Retinal pigment epithelial cell (primary cell): ENCODE measurements at regions not wholly inside any gene's neighbourhood (a gene's known extent, or its start where the extent isn't known, plus 50 kb on each side); places are given as distances from the start of the nearest gene placed in this dataset.

ENCODE experiments used
- DNase-seq: peaks from one replicate; pipeline ENCODE4 v3.0.0-alpha.2; 2010; ENCODE audit warnings: low read depth
- H3K4me3 ChIP-seq: 2 replicates; pipeline ENCODE4 v1.5.1; 2011; ENCODE audit warnings: mild to moderate bottlenecking, low read length, control low read depth, moderate library complexity
- TF ChIP-seq, protein P1 (sequence below): conservative IDR thresholded peaks from 2 replicates; pipeline ENCODE4 v1.5.1; 2011; ENCODE audit warnings: low read depth, low read length, control low read depth, inconsistent platforms

GRCh38 chr16:86069736-86070298 lies 170.9 kb downstream of the IRF8 start:
- H3K4me3 ChIP-seq, result no peak overlapping the region
- TF ChIP-seq, protein P1, sequence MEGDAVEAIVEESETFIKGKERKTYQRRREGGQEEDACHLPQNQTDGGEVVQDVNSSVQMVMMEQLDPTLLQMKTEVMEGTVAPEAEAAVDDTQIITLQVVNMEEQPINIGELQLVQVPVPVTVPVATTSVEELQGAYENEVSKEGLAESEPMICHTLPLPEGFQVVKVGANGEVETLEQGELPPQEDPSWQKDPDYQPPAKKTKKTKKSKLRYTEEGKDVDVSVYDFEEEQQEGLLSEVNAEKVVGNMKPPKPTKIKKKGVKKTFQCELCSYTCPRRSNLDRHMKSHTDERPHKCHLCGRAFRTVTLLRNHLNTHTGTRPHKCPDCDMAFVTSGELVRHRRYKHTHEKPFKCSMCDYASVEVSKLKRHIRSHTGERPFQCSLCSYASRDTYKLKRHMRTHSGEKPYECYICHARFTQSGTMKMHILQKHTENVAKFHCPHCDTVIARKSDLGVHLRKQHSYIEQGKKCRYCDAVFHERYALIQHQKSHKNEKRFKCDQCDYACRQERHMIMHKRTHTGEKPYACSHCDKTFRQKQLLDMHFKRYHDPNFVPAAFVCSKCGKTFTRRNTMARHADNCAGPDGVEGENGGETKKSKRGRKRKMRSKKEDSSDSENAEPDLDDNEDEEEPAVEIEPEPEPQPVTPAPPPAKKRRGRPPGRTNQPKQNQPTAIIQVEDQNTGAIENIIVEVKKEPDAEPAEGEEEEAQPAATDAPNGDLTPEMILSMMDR, result no peak
- no peak for DNase-seq

- H3K4me3 ChIP-seq, result no peak overlapping the region
- TF ChIP-seq, protein P1, result no peak
- DNase-seq, result no peak
Measured at GRCh38 chr16:86070484-86070883, 171.5 kb downstream of the IRF8 start.

DNA sequence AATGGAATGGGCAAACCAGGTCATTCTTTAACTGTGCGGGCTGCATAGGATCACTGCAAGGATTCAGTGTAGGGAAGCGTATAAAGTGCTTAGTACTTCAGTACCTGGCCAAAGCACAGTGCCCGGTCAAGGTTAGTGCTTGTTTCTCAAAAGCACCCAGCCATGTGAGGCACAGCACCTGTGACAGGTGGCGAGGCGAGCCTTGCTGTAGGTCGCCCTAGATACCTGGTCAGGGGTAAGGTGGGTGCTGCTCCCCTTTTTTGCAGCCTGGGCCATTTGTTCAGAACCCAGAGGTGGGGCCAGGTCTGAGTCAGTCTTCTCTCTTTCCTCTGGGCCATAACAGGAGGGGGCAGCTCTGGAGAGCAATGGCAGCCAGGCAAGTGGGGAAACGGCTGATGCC lies 172.0 kb downstream of the IRF8 start:
- DNase-seq, result no peak
- H3K4me3 ChIP-seq, result no peak overlapping the region
- TF ChIP-seq, protein P1, result no peak

- TF ChIP-seq, protein P1, result no peak
- H3K4me3 ChIP-seq, result no peak overlapping the region
- DNase-seq, result no peak
Measured at GRCh38 chr16:86071611-86072240, 172.8 kb downstream of the IRF8 start.

GRCh38 chr16:86072328-86073102 lies 173.6 kb downstream of the IRF8 start:
- TF ChIP-seq, protein P1, result peak; percentile 88
- H3K4me3 ChIP-seq, result no peak overlapping the region
- DNase-seq, result peak; percentile 12

DNA sequence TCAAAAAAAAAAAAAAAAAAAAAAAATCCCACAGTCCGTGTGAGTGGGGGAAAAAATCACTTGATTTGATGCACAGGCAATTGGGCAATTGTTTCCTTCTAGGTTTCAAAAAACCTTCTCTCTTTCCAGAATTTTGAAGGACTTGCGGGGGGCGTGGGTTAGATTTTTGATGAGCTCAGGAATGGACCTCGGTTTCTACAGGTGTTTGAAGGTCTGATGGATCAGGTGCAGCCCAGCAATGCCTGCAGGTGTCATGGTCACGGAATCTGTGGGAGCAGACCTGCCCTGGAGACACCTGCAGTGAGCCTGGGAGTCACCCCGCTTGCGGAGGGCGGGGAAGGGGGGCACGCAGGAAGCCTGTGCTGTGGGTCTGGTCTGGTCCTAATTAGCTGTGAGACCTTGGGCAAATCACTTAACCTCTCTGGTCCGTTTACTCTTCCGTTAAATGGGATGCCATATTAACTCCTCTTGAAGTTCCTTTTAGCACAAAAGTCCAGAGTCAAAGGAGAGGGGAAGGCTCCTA lies 174.2 kb downstream of the IRF8 start:
- TF ChIP-seq, protein P1, result no peak
- no peak for DNase-seq
- no peak overlapping the region for H3K4me3 ChIP-seq
